ENCODE measurements at regions not wholly inside any gene's neighbourhood (a gene's known extent, or its start where the extent isn't known, plus 50 kb on each side); places are given as distances from the start of the nearest gene placed in this dataset.

DNA sequence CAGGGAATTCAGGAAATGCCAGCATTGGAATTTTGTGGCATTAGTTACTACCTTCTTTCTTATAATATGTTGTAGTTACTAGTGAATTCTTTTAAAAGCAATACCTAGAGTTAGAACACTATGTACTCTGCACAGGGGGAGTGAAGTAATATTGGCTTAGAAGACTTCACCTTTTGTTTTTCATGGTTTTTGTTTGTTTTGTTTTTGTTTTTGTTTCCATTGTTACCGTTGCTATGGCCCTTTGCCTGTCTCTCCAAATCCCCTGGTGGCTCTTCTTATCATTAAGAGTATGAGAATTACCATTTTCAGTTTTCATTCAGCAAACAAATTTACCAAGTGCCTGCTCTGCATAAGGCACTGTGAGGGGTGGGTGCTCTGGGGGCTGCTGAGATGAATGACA is 160.1 kb downstream of the HAUS1 start:
- TF ChIP-seq POLR2AphosphoS5 (IDR thresholded peaks at IDR 0.05; ENCODE audit: borderline replicate concordance, low read depth, low read length), result no peak
- no peak for TF ChIP-seq EZH2 (IDR thresholded peaks at IDR 0.05)
- TF ChIP-seq FOXP2 (optimal IDR thresholded peaks at IDR 0.05; ENCODE audit: control extremely low read depth, extremely low read length, insufficient read depth), result no peak
